ENCODE measurements at regions not wholly inside any gene's neighbourhood (a gene's known extent, or its start where the extent isn't known, plus 50 kb on each side); places are given as distances from the start of the nearest gene placed in this dataset.

- TF ChIP-seq POLR2AphosphoS5 (IDR thresholded peaks at IDR 0.05; ENCODE audit: low read depth): no peak
- TF ChIP-seq, protein P1, sequence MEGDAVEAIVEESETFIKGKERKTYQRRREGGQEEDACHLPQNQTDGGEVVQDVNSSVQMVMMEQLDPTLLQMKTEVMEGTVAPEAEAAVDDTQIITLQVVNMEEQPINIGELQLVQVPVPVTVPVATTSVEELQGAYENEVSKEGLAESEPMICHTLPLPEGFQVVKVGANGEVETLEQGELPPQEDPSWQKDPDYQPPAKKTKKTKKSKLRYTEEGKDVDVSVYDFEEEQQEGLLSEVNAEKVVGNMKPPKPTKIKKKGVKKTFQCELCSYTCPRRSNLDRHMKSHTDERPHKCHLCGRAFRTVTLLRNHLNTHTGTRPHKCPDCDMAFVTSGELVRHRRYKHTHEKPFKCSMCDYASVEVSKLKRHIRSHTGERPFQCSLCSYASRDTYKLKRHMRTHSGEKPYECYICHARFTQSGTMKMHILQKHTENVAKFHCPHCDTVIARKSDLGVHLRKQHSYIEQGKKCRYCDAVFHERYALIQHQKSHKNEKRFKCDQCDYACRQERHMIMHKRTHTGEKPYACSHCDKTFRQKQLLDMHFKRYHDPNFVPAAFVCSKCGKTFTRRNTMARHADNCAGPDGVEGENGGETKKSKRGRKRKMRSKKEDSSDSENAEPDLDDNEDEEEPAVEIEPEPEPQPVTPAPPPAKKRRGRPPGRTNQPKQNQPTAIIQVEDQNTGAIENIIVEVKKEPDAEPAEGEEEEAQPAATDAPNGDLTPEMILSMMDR (IDR thresholded peaks at IDR 0.05; ENCODE audit: insufficient read depth, low read length): no peak
- TF ChIP-seq, protein P2, sequence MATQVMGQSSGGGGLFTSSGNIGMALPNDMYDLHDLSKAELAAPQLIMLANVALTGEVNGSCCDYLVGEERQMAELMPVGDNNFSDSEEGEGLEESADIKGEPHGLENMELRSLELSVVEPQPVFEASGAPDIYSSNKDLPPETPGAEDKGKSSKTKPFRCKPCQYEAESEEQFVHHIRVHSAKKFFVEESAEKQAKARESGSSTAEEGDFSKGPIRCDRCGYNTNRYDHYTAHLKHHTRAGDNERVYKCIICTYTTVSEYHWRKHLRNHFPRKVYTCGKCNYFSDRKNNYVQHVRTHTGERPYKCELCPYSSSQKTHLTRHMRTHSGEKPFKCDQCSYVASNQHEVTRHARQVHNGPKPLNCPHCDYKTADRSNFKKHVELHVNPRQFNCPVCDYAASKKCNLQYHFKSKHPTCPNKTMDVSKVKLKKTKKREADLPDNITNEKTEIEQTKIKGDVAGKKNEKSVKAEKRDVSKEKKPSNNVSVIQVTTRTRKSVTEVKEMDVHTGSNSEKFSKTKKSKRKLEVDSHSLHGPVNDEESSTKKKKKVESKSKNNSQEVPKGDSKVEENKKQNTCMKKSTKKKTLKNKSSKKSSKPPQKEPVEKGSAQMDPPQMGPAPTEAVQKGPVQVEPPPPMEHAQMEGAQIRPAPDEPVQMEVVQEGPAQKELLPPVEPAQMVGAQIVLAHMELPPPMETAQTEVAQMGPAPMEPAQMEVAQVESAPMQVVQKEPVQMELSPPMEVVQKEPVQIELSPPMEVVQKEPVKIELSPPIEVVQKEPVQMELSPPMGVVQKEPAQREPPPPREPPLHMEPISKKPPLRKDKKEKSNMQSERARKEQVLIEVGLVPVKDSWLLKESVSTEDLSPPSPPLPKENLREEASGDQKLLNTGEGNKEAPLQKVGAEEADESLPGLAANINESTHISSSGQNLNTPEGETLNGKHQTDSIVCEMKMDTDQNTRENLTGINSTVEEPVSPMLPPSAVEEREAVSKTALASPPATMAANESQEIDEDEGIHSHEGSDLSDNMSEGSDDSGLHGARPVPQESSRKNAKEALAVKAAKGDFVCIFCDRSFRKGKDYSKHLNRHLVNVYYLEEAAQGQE (IDR thresholded peaks at IDR 0.05; ENCODE audit: insufficient replicate concordance, low read depth): no peak
Observed at GRCh38 chr1:119209061-119209460, 68.6 kb upstream of the WARS2 start.

Measured in HL-60 (cell line).